Pons (tissue), 1 donor: ENCODE measurements at regions not wholly inside any gene's neighbourhood (a gene's known extent, or its start where the extent isn't known, plus 50 kb on each side); places are given as distances from the start of the nearest gene placed in this dataset.
A peak's percentile ranks its signal among the peaks of the same experiment; 100 is the strongest.

Experiments
- DNase-seq: peaks from one replicate; pipeline ENCODE4 v3.0.0-alpha.2; 2016; ENCODE audit warnings: low spot score

DNA sequence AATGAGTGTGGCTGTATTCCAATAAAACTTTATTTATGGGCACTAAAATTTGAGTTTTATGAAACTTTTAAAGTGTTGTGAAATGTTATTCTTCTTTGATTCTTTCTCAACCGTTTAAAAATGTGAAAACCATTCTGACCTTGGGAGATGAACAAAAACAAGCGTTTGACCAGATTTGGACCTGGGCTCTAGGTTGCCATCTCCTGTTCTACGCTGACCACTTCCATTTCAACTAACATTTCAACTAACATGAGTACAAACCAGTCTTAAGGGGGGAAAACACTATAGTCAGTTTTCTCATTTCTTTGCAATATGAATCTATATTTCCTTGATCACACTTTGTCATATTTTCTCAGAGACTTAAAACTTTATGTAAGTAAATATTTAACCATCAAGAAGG lies 118.4 kb upstream of the IRX5 start:
- peak; percentile 9 for DNase-seq

DNA sequence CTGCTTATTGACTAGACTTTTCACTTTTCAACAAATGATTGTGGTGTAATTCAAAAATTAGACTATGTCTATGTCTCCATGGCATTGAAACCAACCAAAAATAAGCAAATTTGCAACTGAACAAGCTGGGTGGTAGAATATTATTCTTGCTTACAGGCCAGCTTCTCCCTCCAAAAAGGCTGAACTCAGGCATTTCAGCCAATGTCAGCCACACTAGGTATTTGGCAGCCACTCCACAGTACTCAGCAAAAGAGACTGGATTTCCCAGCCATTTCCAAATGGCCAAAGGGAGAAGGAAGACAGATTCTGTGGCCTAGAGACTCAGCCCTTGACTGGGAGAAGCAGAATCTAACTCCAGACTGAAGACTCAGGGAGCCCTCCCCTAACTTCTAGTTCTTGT lies 121.8 kb upstream of the IRX5 start:
- peak; percentile 4 for DNase-seq

DNA sequence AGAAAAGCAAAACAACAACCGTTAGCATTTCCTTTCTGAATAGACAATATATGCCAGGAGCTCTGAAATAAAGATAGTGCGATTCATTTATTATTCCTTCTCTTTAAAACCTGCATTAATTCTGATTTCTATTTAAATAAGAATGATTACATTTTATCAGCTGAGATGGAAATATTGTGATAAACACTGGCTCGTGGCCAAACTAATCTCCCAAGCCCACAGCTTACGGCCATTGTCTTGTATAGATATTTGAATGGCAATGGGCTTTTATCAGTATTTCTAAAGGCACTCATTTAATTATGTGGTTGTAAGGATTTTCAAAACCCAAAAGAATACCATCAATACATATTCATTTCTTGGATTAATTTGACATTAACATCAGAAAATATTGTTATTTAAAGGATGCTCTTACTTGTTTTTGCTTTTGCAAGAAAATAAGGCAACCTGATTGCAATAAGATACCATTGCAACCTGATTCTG lies 123.7 kb upstream of the IRX5 start:
- no peak for DNase-seq

DNA sequence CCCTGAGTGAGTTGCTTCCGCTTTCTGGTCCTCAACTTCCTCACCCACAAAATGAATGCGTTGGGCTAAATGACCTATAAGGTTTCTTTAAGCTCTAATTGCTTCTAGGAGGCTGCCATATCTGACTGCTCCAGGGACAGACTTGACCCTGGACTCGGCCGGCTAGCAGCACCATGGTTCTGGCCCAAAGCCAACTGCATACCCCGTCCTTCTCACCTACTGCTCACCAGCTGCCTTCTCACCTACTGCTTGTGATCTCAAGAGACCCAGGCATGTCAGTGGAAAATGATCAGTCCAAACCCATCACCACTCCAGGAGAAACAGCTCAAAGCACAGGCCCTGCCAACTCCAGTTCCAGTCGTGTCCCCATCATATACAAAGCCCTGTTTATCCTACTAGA lies 124.3 kb upstream of the IRX5 start:
- no peak for DNase-seq

DNA sequence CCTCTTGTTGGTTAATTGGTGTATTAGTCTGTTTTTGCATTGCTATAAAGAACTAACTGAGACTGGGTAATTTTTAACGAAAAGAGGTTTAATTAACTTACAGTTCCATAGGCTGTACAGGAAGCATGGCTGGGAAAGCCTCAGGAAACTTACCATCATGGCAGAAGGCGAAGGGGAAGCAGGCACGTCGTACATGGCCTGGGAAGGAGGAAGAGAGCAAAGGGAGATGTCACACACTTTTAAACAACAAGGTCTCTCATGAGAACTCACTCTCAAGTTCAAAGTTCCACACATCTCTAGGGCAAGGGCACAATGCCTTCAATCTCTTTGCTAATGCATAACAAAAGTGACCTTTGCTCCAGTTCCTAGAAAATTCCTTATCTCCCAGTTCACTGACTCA lies 125.0 kb upstream of the IRX5 start:
- DNase-seq, result no peak

DNA sequence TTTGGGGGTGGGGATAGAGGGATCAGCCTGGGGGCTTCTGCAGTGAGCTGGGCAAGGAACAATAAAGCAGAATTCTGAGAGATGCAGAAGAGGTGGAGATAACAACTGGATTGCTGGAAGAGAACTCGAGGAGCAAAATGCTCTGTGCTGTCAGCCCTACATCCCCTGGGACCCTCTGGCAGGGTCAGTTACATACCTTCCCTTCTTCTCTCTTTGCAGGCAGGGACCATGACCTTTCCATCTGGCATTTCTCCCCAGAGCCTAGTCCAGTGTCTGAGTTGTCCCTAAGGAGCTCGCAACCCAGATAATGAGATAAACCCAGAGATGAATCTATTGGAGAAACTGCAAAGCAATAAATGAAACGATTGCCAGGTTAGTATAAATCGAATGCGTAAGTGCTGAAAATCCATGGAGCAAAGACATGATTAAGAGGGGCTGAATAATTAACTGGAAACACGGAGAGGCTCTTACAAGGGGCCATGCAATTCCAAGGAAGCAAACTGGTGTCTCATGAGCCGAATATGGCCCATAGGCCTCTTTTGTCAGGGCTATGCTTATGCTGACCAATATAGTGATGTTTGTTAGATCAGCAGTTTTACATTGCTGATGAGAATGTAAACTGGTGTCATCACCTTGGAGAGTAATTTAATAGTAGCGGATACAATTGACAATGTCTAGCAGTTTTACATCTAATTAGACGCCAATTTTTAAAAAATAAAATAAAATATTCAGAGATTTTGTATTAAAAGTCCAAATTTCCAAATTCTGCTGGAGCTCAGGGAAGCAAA lies 129.4 kb upstream of the IRX5 start:
- no peak for DNase-seq

DNA sequence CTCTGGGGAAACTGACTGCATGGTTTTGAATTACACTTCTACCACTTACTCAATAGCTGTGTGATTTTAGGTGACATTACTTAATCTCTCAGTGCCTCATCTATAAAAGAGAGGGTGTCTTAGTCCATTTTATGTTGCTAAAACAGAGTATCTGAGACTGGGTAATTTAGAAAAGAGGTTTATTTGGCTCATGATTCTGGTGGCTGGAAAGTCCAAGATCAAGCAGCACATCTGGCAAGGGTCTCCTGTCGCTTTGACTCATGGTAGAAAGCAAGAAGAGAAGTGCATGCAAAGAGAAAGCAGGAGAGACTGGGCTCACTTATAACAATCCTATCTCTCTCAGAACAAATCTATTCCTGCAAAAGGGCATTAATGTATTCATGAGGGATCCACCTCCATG lies 132.4 kb upstream of the IRX5 start:
- no peak for DNase-seq

DNA sequence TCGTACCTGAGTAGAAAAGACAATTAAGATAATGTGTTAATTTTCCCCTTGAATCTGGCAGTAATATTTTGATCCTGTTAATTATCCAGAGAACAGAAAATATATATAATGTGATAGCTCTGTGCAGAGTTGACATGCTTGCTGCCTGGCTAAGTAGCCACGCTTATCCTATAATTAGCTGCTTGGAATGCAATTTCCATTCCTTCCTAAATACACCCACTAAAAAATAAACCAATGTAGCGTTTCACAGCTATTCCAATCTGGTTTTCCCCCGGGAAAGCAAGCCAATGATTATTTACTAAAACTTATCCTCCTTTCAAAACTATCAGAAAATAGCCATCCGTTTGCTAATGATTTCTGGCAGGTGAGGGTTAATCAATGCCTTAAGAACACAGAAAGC lies 134.5 kb upstream of the IRX5 start:
- DNase-seq, result no peak

DNA sequence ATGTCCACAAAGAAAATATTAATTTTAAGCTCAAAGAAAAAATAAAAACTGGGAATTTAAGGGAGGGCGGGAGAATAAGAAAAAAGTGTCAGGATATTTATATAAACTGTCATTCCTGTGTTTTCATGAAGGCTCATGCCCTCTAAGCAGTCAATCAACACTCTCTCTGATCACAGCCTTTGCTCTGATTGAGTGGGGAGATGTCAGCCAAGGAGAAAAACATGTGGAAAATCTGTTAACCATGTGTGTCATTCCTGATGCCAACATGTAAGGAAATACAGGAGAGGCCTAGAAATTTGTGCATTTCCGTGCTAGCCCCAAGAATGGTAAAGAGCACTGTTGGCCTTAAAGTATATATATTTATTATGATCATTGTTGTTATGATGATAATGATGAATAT lies 137.9 kb upstream of the IRX5 start:
- DNase-seq, result no peak

DNA sequence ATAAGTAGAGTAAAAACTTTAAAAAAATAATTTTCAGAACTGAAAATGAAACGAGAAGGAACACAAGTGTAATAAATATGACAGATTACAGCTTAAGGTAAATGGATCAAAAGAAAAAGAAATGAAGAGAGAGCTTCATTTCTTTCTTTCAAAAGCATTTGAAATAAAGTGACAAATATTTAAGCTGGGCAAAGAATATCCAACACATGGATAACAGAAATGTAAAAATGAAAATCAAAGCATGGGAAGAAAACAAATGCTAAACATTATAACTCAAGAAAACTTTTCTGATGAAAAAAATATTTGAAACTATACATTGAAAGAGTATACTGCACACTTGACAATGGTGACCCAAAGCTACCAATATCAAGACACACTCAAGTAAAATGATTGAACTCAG lies 143.6 kb upstream of the IRX5 start:
- no peak for DNase-seq

DNA sequence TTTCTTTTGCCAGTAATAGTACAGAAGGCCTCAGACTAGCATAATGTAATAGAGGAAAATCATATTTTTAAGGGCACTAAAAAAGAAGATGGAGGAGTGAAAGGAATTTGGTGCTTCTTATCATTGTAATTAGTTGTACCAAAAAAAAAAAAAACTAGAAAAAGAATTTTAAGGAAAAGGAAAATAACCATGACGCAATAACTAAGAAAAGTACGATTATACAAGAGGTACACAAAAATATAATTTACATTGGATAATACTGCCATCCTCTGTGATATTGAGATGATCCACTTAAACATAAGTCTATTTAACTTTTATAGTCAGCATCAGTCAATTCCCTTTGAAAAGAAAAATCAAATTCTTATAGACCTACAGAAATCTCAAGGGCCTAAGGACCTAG lies 146.7 kb upstream of the IRX5 start:
- DNase-seq, result no peak

DNA sequence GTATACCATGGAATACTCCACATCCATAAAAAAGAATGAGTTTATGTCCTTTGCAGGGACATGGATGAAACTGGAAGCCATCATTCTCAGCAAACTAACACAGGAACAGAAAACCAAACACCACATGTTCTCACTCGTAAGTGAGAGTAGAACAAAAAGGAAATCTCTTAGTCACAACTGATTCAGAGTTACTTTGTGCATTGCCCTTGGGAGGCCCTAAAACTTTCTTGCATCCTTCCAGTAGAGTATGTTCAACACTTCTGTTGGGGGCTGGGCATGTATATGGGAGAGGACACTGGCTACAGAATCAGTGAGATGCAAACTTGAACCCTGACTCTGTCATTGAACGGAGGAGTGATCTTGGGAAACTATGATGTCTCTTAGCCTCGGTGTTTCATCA lies 147.4 kb upstream of the IRX5 start:
- no peak for DNase-seq

DNA sequence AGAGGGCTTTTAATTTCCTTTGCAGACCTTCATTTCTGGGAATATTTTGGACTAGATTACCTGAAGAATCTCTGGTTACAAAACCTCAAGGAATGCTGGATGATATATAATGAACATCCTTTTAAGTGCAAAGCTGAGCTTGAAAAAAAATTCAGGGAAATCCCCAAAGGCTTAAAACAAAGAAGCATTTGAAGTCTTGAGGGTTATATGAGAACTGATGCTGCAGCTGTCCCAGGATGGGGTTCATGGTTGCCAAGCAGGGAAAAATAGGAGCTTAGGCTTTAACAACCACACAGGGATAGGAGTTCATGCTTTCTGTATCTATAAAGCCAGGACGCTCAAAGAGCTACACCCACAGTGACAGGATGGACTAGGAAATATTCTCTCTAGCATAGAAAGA lies 150.4 kb upstream of the IRX5 start:
- peak; percentile 5 for DNase-seq

DNA sequence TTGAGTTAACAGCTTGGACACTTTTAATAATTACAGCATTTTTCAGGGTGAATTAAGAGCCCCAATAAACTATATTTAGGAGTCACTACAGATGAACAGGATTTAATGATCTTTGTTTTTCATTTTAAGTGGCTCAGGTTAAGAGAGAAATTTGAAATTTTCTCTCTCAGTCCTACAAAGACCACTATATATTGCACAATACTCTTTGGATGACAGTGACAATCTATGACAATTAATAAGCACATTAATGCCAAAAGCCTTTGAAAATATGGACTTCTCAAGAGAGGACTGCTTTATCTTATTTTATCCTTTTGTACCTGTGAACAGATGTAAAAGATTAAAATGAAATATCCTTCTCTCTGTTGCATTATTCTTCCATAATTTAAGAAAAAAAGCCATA lies 151.1 kb upstream of the IRX5 start:
- no peak for DNase-seq

DNA sequence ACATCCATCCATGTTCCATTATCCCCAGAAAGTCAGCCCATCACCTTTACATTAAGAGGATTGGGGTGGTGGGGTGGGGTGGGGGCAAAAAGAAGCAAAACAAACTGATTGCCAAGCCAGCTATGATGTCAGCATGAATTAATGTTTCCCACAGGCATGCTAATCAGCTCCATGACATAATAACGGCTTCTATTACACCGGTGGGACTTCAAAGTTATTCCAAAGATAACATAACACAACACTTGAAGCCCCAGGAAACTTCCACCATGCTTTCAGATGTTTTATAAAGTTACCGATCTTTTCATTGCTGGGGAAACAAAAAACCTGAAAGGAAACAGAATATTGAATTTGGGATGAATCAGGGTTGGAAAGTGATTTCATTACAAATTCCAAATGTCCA lies 155.9 kb upstream of the IRX5 start:
- DNase-seq, result no peak

DNA sequence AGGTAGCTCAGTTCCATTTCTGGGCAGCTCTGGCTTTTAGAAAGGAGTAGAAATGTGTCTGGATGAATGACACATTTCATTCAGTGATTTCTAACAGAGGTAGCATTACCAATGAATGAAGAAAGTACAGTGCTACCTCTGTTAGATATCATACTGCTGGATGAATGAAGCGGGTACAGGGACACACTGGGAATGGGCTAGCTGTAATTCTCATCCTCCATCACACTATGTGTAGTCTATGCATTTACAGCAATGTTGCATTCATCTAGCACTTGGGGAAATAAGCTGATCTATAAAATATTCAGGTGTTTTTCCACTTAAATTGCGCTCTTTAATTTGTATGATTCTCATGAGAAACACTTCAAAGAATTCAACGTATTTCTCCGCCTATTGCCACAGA lies 158.3 kb upstream of the IRX5 start:
- DNase-seq, result no peak

DNA sequence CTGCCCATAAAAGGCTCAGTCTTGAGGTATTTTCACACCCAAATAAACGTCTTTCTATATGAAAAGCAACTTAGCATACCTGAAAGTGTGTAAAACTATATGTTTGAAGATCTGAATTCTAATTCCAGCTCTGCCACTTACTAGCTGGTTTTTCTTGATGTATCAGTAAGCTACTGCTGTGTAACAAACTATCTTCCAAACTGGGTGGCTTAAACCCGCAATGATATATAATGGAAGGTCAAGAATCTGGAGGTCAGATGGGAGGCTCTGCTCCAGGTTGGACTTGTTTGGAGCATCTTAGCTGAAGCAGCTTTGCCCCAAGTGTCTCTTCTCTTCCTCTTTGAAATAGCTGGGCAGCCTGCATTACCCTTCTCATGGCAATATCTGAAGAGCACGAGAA lies 164.3 kb upstream of the IRX5 start:
- no peak for DNase-seq

DNA sequence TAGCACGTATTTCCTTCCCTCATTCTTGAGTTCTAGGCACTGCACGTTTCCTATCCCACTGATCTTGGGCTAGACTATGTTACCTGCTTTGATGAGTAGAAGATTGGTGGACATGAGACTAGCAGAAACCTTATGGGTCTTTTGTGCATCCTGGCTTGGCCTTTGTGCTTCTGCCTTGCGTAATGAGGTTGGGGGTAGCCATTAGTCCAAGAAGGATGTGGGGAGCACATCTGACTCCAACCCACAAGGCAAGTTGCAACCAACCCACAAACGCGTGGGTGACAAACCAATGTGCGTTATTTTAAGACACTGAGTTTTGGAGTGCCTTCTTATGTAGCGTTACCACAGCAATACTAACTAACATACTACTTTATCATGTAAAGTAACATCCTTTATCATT lies 180.4 kb upstream of the IRX5 start:
- DNase-seq, result no peak

DNA sequence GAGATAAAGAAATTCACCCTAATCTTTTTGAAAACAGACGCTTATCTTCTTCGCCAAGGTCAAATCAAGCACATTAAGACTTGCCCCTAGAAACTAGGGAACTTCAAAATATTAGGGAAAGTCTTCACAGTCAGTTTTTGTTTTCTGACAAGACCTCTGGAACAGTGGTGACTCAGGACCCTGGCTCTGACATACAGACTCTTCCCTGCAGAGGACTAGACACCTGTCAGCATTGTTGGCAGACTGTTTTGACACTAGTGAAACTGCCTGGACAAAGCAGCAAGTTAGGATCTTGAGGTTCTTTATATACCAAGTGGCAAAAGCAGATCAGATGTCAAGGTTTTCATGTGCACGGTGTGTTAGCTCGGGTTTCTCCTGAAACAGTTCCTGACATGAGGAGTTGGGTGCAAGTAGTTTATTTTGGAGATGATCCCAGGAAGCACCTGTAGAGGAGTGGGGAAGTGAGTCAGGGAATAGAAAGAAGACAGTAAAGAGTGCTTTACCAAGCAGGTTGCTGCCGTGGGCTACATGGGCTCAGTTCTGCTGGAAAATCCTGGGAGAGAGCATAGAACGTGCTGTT lies 182.0 kb upstream of the IRX5 start:
- DNase-seq, result no peak

DNA sequence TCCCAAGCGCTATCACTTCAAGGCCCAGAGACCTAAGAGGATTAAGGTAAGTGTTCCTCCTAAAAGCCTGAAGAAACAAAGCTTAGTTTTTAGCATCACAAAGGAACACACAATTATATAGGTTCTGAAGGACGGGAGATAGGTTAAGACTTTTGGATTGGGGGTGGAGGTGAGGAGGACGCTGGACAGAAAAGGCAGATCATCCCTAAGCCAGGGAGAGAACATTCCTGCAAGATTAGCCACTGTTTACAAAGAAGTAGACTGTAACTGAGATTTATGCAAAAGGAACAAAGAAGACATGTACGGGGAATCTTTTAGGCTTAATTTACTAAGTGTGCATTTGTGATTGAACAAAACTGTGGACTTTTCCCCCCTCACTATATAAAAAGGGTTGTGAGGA lies 184.1 kb upstream of the IRX5 start:
- no peak for DNase-seq

DNA sequence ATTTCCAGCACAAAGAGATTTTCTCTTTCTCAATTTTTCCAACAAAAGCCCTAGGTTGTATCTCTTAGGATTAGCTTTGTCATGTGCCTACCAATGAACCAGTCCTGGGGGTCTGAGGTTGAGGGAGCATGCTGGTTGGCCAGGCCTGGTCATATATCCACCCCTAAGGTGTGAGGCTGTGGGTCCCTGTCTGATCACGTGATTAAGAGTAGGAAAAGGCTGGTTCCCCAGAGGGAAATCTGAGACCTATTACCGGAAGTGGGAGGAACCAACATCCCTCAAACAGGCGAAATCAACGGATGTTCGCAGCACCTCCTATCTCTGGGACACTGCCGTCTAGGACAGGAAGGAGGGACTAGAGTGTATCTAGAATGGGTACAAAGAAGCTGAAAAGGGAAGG lies 185.7 kb upstream of the IRX5 start:
- DNase-seq, result no peak

DNA sequence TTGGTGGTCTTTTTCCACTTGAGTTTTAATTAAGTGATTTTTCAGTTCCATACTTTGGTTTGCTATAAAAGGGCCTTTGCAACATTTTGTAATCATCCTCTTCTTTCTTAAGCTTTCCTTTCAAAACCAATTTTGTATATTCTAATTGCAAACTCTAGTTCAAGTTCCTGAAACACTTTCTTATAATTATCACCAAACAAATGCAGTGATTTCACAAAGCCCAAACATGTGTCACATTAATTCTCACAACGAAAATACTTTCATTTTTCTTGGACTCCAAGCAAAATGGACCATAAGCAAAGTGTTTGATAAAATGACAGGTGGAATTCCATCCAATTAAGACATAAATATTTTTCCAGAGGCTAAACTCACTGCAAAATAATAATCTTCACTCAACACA lies 188.2 kb upstream of the IRX5 start:
- no peak for DNase-seq

DNA sequence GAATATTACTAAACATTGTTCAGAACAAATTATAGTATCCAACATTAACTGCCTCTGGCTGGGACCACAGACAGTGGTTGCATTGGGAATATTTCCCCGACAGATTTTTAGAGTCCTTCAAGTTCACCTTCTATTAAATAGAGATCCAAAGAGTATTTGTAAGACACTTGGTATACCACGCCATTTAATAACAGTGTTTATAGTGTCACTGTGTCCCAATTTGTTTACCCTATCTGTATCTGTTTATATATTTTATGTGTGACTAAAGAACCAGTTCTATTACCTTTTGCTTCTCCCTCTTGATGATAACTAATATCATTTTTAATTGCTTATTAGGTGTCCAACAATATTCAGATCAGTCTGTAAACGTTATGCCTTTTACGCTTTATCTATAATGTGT lies 191.3 kb upstream of the IRX5 start:
- no peak for DNase-seq

DNA sequence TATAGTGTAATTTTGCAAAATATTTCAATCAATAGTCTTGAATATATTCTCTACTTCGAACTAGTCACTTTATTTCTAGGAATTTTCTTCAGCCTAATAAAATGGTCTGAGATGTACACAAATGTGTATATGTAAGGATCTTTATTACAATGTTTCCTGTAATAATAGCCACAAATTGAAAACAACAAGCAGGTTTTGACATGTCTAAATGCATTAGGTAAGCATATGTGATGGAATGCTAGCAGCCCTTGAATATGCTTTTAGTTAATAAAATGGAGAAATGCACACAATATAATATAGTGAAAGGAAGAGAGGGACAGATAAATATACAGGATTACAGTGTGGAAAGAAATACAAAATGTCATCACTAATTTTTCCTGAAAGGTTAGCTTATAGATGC lies 196.5 kb upstream of the IRX5 start:
- no peak for DNase-seq
